ENCODE measurements at regions not wholly inside any gene's neighbourhood (a gene's known extent, or its start where the extent isn't known, plus 50 kb on each side); places are given as distances from the start of the nearest gene placed in this dataset.
"Not testable (repeated sequence)": the region's sequence is repeated elsewhere in the genome, so short reads cannot be mapped to it uniquely, and the experiment has no call there.

GRCh38 chr9:65444943-65445342, 159.9 kb upstream of the FOXD4L5 start:
- CTCF ChIA-PET (ENCODE audit: unreplicated experiment): no interaction called here
- intact Hi-C loops (cut with micrococcal nuclease; ENCODE audit: unreplicated experiment): no loop called here
- POLR2A ChIA-PET: no interaction called here
- H2AFZ ChIP-seq (ENCODE audit: low read length): no peak overlapping the region
- no peak overlapping the region for H3K27ac ChIP-seq (ENCODE audit: low read depth, low read length, poor library complexity, severe bottlenecking)
- no TSS peak for BruUV-seq (replicated peaks)
- no peak overlapping the region for H3K4me3 ChIP-seq (ENCODE audit: low read depth, low read length, poor library complexity, severe bottlenecking)
- TF ChIP-seq EZH2phosphoT487 (IDR thresholded peaks at IDR 0.05; ENCODE audit: borderline replicate concordance, low read depth, low read length) (no peak), CTCF (conservative IDR thresholded peaks at IDR 0.05; ENCODE audit: low read length) (no peak)
- no peak overlapping the region for H3K4me2 ChIP-seq (ENCODE audit: low read length)
- no peaks in the 10 kb centered on the region for H4K20me1 ChIP-seq (ENCODE audit: insufficient read depth, low read length)
- H3K4me1 ChIP-seq (ENCODE audit: insufficient read depth, low read length, poor library complexity, severe bottlenecking): no peaks in the 10 kb centered on the region
- no peaks in the 10 kb centered on the region for H3K9me2 ChIP-seq (ENCODE audit: insufficient read depth, low read length)
- H3K36me3 ChIP-seq (ENCODE audit: insufficient read depth, low read length): no peaks in the 10 kb centered on the region
- H3K9me3 ChIP-seq (ENCODE audit: low read length): no peaks in the 10 kb centered on the region
- H3K79me2 ChIP-seq (ENCODE audit: insufficient read depth, low read depth, low read length): no peaks in the 10 kb centered on the region
- DNase-seq (ENCODE audit: low spot score): no peak

- DNase-seq (ENCODE audit: low spot score); intact Hi-C loops (cut with micrococcal nuclease; ENCODE audit: unreplicated experiment); H3K9me3 ChIP-seq (ENCODE audit: low read length); H3K27ac ChIP-seq (ENCODE audit: low read depth, low read length, poor library complexity, severe bottlenecking); H3K79me2 ChIP-seq (ENCODE audit: insufficient read depth, low read depth, low read length); H3K4me3 ChIP-seq (ENCODE audit: low read depth, low read length, poor library complexity, severe bottlenecking); H3K4me2 ChIP-seq (ENCODE audit: low read length); H3K36me3 ChIP-seq (ENCODE audit: insufficient read depth, low read length); H4K20me1 ChIP-seq (ENCODE audit: insufficient read depth, low read length); H2AFZ ChIP-seq (ENCODE audit: low read length); BruUV-seq (replicated peaks); POLR2A ChIA-PET; CTCF ChIA-PET (ENCODE audit: unreplicated experiment); H3K4me1 ChIP-seq (ENCODE audit: insufficient read depth, low read length, poor library complexity, severe bottlenecking); H3K9me2 ChIP-seq (ENCODE audit: insufficient read depth, low read length): not testable (repeated sequence)
Measured at GRCh38 chr9:65442116-65442515, 157.1 kb upstream of the FOXD4L5 start.

GRCh38 chr9:65441324-65441920, 156.4 kb upstream of the FOXD4L5 start:
- H3K4me1 ChIP-seq (ENCODE audit: insufficient read depth, low read length, poor library complexity, severe bottlenecking); H3K4me3 ChIP-seq (ENCODE audit: low read depth, low read length, poor library complexity, severe bottlenecking); intact Hi-C loops (cut with micrococcal nuclease; ENCODE audit: unreplicated experiment); DNase-seq (ENCODE audit: low spot score); H3K9me2 ChIP-seq (ENCODE audit: insufficient read depth, low read length); BruUV-seq (replicated peaks); H3K36me3 ChIP-seq (ENCODE audit: insufficient read depth, low read length); H3K79me2 ChIP-seq (ENCODE audit: insufficient read depth, low read depth, low read length); POLR2A ChIA-PET; H4K20me1 ChIP-seq (ENCODE audit: insufficient read depth, low read length); H2AFZ ChIP-seq (ENCODE audit: low read length); H3K4me2 ChIP-seq (ENCODE audit: low read length); CTCF ChIA-PET (ENCODE audit: unreplicated experiment); H3K27ac ChIP-seq (ENCODE audit: low read depth, low read length, poor library complexity, severe bottlenecking); H3K9me3 ChIP-seq (ENCODE audit: low read length): not testable (repeated sequence)

GRCh38 chr9:65437724-65438123, 152.7 kb upstream of the FOXD4L5 start:
- H4K20me1 ChIP-seq (ENCODE audit: insufficient read depth, low read length): no peaks in the 10 kb centered on the region
- H3K9me3 ChIP-seq (ENCODE audit: low read length): no peaks in the 10 kb centered on the region
- TF ChIP-seq EZH2phosphoT487 (IDR thresholded peaks at IDR 0.05; ENCODE audit: borderline replicate concordance, low read depth, low read length) (no peak), CTCF (conservative IDR thresholded peaks at IDR 0.05; ENCODE audit: low read length) (no peak)
- POLR2A ChIA-PET: no interaction called here
- no peaks in the 10 kb centered on the region for H3K4me1 ChIP-seq (ENCODE audit: insufficient read depth, low read length, poor library complexity, severe bottlenecking)
- H3K4me3 ChIP-seq (ENCODE audit: low read depth, low read length, poor library complexity, severe bottlenecking): no peak overlapping the region
- no peak overlapping the region for H2AFZ ChIP-seq (ENCODE audit: low read length)
- intact Hi-C loops (cut with micrococcal nuclease; ENCODE audit: unreplicated experiment): no loop called here
- H3K4me2 ChIP-seq (ENCODE audit: low read length): no peak overlapping the region
- no peak overlapping the region for H3K27ac ChIP-seq (ENCODE audit: low read depth, low read length, poor library complexity, severe bottlenecking)
- H3K9me2 ChIP-seq (ENCODE audit: insufficient read depth, low read length): no peaks in the 10 kb centered on the region
- CTCF ChIA-PET (ENCODE audit: unreplicated experiment): no interaction called here
- no TSS peak for BruUV-seq (replicated peaks)
- DNase-seq (ENCODE audit: low spot score): no peak
- H3K79me2 ChIP-seq (ENCODE audit: insufficient read depth, low read depth, low read length): no peaks in the 10 kb centered on the region
- H3K36me3 ChIP-seq (ENCODE audit: insufficient read depth, low read length): no peaks in the 10 kb centered on the region

All from OCI-LY7 (cell line).